MM.1S (cell line): ENCODE measurements at regions not wholly inside any gene's neighbourhood (a gene's known extent, or its start where the extent isn't known, plus 50 kb on each side); places are given as distances from the start of the nearest gene placed in this dataset.

Experiments used
- DNase-seq: peaks from one replicate; pipeline ENCODE4 v3.0.0-alpha.2; 2015
- H2AFZ ChIP-seq: fragments of 300-600 bp; sonication (generic); 2 replicates; pipeline ENCODE4 v1.6.0; 2016; ENCODE audit warnings: antibody characterized with exemption, low read length
- H3F3A ChIP-seq: fragments of 300-600 bp; sonication (generic); 2 replicates; pipeline ENCODE4 v1.6.1; 2016; ENCODE audit warnings: mild to moderate bottlenecking, antibody characterized with exemption, low read length, moderate library complexity, mixed read lengths; ENCODE audit not compliant: insufficient read depth
- H3K27ac ChIP-seq: fragments of 300-600 bp; sonication (generic); 2 replicates; pipeline ENCODE4 v1.5.1; 2016; ENCODE audit warnings: mild to moderate bottlenecking, low read length
- H3K27me3 ChIP-seq: fragments of 300-600 bp; sonication (generic); replicated peaks from 2 replicates; pipeline ENCODE4 v1.6.0; 2016; ENCODE audit warnings: low read length; ENCODE audit not compliant: insufficient read depth
- H3K36me3 ChIP-seq: fragments of 300-600 bp; sonication (generic); replicated peaks from 2 replicates; pipeline ENCODE4 v1.6.1; 2016; ENCODE audit warnings: mild to moderate bottlenecking, low read length, mixed read lengths; ENCODE audit not compliant: insufficient read depth
- H3K4me1 ChIP-seq: fragments of 300-600 bp; sonication (generic); 2 replicates; pipeline ENCODE4 v1.6.1; 2016; ENCODE audit warnings: low read length, mixed read lengths
- H3K4me2 ChIP-seq: fragments of 300-600 bp; sonication (generic); 2 replicates; pipeline ENCODE4 v1.6.0; 2016; ENCODE audit warnings: low read depth, low read length
- H3K4me3 ChIP-seq: fragments of 300-600 bp; sonication (generic); 2 replicates; pipeline ENCODE4 v1.5.1; 2016; ENCODE audit warnings: low read length, mixed read lengths
- H3K79me2 ChIP-seq: fragments of 300-600 bp; sonication (generic); 2 replicates; pipeline ENCODE4 v1.6.1; 2016; ENCODE audit warnings: mixed run types, low read length, mixed read lengths
- H3K9ac ChIP-seq: fragments of 300-600 bp; sonication (generic); 2 replicates; pipeline ENCODE4 v1.6.1; 2016; ENCODE audit warnings: low read length, mixed read lengths
- H3K9me2 ChIP-seq: fragments of 300-600 bp; sonication (generic); replicated peaks from 2 replicates; pipeline ENCODE4 v1.6.1; 2016; ENCODE audit warnings: mild to moderate bottlenecking, low read length, mixed read lengths; ENCODE audit not compliant: insufficient read depth
- H3K9me3 ChIP-seq: fragments of 300-600 bp; sonication (generic); replicated peaks from 2 replicates; pipeline ENCODE4 v1.6.1; 2016; ENCODE audit warnings: mild to moderate bottlenecking, low read length, mixed read lengths; ENCODE audit not compliant: insufficient read depth
- H4K20me1 ChIP-seq: fragments of 300-600 bp; sonication (generic); 2 replicates; pipeline ENCODE4 v1.6.1; 2016; ENCODE audit warnings: mild to moderate bottlenecking, low read length, moderate library complexity, mixed read lengths; ENCODE audit not compliant: insufficient read depth
- EZH2 ChIP-seq: fragments of 300-600 bp; sonication (generic); optimal IDR thresholded peaks from 2 replicates; pipeline ENCODE3; 2017; ENCODE audit warnings: low read depth, mild to moderate bottlenecking, antibody characterized with exemption, low read length, mixed read lengths
- EZH2phosphoT487 ChIP-seq: fragments of 300-600 bp; sonication (generic); IDR thresholded peaks from 2 replicates; pipeline ENCODE4 v1.6.1; 2018; ENCODE audit warnings: antibody characterized with exemption, low read length
- TF ChIP-seq, protein P1 (sequence below): fragments of 300-600 bp; sonication (generic); IDR thresholded peaks from 2 replicates; pipeline ENCODE4 v1.5.1; 2016; ENCODE audit warnings: antibody characterized with exemption, low read length, mixed read lengths

DNA sequence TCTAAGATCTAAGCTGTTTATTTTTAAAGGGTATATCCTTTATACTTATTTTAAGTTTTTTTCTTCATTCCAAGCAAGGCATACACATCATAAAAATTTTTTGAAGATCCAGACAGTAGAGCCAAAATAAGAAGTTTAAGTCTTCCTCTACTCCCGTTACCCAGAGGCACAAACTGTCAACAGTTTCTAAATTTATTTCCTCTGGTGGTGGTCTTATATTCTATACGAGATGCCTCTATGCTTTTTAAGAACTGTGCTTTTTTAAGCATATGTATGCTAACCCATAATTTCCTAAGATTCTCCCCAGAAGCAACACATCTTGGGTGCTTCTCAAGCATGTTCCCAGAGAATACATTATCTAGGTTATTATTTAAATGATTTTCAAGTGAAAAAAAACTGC, 383.6 kb downstream of the COG6 start:
- H2AFZ ChIP-seq = no peak overlapping the region
- TF ChIP-seq EZH2 = no peak
- TF ChIP-seq, protein P1, sequence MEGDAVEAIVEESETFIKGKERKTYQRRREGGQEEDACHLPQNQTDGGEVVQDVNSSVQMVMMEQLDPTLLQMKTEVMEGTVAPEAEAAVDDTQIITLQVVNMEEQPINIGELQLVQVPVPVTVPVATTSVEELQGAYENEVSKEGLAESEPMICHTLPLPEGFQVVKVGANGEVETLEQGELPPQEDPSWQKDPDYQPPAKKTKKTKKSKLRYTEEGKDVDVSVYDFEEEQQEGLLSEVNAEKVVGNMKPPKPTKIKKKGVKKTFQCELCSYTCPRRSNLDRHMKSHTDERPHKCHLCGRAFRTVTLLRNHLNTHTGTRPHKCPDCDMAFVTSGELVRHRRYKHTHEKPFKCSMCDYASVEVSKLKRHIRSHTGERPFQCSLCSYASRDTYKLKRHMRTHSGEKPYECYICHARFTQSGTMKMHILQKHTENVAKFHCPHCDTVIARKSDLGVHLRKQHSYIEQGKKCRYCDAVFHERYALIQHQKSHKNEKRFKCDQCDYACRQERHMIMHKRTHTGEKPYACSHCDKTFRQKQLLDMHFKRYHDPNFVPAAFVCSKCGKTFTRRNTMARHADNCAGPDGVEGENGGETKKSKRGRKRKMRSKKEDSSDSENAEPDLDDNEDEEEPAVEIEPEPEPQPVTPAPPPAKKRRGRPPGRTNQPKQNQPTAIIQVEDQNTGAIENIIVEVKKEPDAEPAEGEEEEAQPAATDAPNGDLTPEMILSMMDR = no peak
- TF ChIP-seq EZH2phosphoT487 = no peak
- no peak for DNase-seq
- no peak overlapping the region for H3K9ac ChIP-seq
- no peak overlapping the region for H3K4me3 ChIP-seq
- H4K20me1 ChIP-seq = no peaks in the 10 kb centered on the region
- no peaks in the 10 kb centered on the region for H3K9me3 ChIP-seq
- no peaks in the 10 kb centered on the region for H3K4me1 ChIP-seq
- H3K4me2 ChIP-seq = no peak overlapping the region
- no peaks in the 10 kb centered on the region for H3K27me3 ChIP-seq
- no peaks in the 10 kb centered on the region for H3F3A ChIP-seq
- H3K27ac ChIP-seq = no peak overlapping the region
- H3K79me2 ChIP-seq = no peaks in the 10 kb centered on the region
- no peaks in the 10 kb centered on the region for H3K9me2 ChIP-seq
- no peaks in the 10 kb centered on the region for H3K36me3 ChIP-seq

DNA sequence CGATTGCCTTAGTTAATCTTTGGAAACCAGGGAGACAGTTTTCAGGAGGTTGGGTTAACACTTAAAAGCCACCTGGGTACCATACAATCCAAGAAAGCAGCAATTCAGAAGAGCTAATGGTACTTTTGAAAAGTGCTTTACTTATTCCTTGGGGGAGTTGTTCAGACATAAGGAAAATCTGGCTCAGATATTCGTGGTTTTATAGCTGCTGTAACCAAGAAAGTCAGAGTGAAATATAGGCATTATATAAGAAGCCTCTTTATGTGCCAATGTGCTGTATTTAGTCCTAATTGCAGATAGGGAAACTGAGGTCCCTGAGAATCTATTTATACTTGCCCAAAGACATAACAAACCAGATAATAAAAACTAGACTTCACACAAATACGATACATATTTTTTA, 387.5 kb downstream of the COG6 start:
- no peak for DNase-seq
- H3K9ac ChIP-seq = no peak overlapping the region
- H4K20me1 ChIP-seq = no peaks in the 10 kb centered on the region
- H3K27ac ChIP-seq = no peak overlapping the region
- no peaks in the 10 kb centered on the region for H3K79me2 ChIP-seq
- no peak overlapping the region for H3K4me2 ChIP-seq
- H3K9me3 ChIP-seq = no peaks in the 10 kb centered on the region
- TF ChIP-seq, protein P1 = no peak
- no peaks in the 10 kb centered on the region for H3K27me3 ChIP-seq
- H3F3A ChIP-seq = no peaks in the 10 kb centered on the region
- no peak overlapping the region for H3K4me3 ChIP-seq
- no peaks in the 10 kb centered on the region for H3K9me2 ChIP-seq
- no peak overlapping the region for H2AFZ ChIP-seq
- H3K4me1 ChIP-seq = no peaks in the 10 kb centered on the region
- H3K36me3 ChIP-seq = no peaks in the 10 kb centered on the region

DNA sequence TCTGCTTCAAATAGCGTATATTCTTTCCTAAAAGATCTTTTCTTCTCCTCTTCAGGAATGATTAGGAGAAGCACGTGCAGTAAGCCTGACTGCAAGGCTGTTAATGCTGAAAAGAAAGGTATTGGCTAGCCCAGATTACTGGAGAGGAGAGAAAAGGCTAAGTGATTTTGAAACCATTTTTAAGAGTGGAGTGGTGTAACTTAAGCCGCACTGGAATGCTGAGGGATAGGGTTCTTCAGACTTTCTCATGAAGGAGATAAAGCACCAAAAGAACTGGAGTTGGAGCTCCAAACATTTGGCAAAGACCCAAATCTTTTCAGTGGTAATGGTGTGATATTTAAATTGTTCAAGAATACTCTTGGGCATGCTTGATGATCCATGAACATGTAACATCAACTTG, 388.3 kb downstream of the COG6 start:
- Histone ChIP-seq H3K4me2 (no peak overlapping the region), H3K27ac (no peak overlapping the region), H2AFZ (no peak overlapping the region), H3K27me3 (no peaks in the 10 kb centered on the region), H3K9me2 (no peaks in the 10 kb centered on the region), H3K9me3 (no peaks in the 10 kb centered on the region), H3F3A (no peaks in the 10 kb centered on the region), H3K36me3 (no peaks in the 10 kb centered on the region), H3K4me1 (no peaks in the 10 kb centered on the region), H3K79me2 (no peaks in the 10 kb centered on the region), H3K4me3 (no peak overlapping the region), H3K9ac (no peak overlapping the region), H4K20me1 (no peaks in the 10 kb centered on the region)
- no peak for TF ChIP-seq EZH2phosphoT487
- TF ChIP-seq, protein P1 = no peak
- TF ChIP-seq EZH2 = no peak
- no peak for DNase-seq
